Body of pancreas (tissue), 4 donors: ENCODE measurements at regions not wholly inside any gene's neighbourhood (a gene's known extent, or its start where the extent isn't known, plus 50 kb on each side); places are given as distances from the start of the nearest gene placed in this dataset.

Source experiments
- ATAC-seq: fragments of 150-250 bp; one replicate; pipeline ENCODE4 v1.9.1; 2016
- DNase-seq, 4 donors: peaks; one replicate each; pipeline ENCODE4 v3.0.0-alpha.2; 2019
- H3K27ac ChIP-seq, 4 donors: fragments of 200-600 bp; sonication (generic); 1 replicate in 3 of 4; 2 replicates in 1 of 4; pipeline versions ENCODE4 v1.5.1 to v1.6.1; 2016 to 2019; ENCODE audit warnings: mild to moderate bottlenecking in 1 of 4, mixed read lengths in 1 of 4, moderate library complexity in 1 of 4
- H3K27me3 ChIP-seq, 2 donors: fragments of 200-600 bp; sonication (generic); one replicate each; pipeline ENCODE4 v1.6.0; 2016; ENCODE audit warnings: mild to moderate bottlenecking in 1 of 2
- H3K36me3 ChIP-seq, 2 donors: fragments of 200-600 bp; sonication (generic); replicated peaks in 1 of 2; 2 replicates each; pipeline ENCODE4 v1.5.1; 2016; ENCODE audit warnings: low read depth in 2 of 2; ENCODE audit not compliant: insufficient read depth in 1 of 2
- H3K4me1 ChIP-seq: fragments of 200-600 bp; sonication (generic); one replicate; pipeline ENCODE4 v1.6.0; 2016
- H3K4me3 ChIP-seq, 2 donors: fragments of 200-600 bp; sonication (generic); 1 replicate in 1 of 2; 2 replicates in 1 of 2; pipeline ENCODE4 v1.5.1; 2016 to 2019
- H3K9me3 ChIP-seq, 3 donors: fragments of 200-600 bp; sonication (generic); 1 replicate in 2 of 3; 2 replicates in 1 of 3; pipeline ENCODE4 v1.5.1; 2016
- CTCF ChIP-seq, 7 experiments: fragments of 450-650 bp in 4 of 7; fragments of 200-600 bp in 3 of 7; sonication (generic) in 3 of 7; IDR thresholded peaks; one replicate each; pipeline ENCODE4 v1.5.1; 2016 to 2019; ENCODE audit warnings: antibody characterized with exemption in 7 of 7
- POLR2A ChIP-seq, 3 donors: fragments of 450-650 bp; IDR thresholded peaks; one replicate each; pipeline ENCODE4 v1.6.1; 2016; ENCODE audit warnings: antibody characterized with exemption in 3 of 3, mild to moderate bottlenecking in 2 of 3
- WGBS, 2 donors: methylation state at CpG; one replicate each; pipeline ENCODE4 v1.1.5; 2017; 5-methylcytosine and 5-hydroxymethylcytosine counted together
- intact Hi-C: fragments of 100-400 bp; cut with DNase I; formaldehyde crosslinking; loops from one replicate; pipeline ENCODE4 v1.15.1; 2023

GRCh38 chr2:120447127-120447785, 101.3 kb downstream of the INHBB start:
- Histone ChIP-seq H3K4me3 (no peak overlapping the region), H3K27me3 (no peaks in the 10 kb centered on the region), H3K9me3 (no peaks in the 10 kb centered on the region), H3K36me3 (no peaks in the 10 kb centered on the region), H3K4me1 (peaks cover 41% of the 10 kb centered on the region), H3K27ac (peak overlapping the region; percentile 57 to 84 (median 74))
- DNase-seq (peak in 3 of 4 donors; percentile 36 to 81 (median 42)), ATAC-seq (no peak)
- no peak for TF ChIP-seq CTCF (IDR thresholded peaks at IDR 0.05)
- 80 to 82% methylated on average over 8 of the region's 8 CpGs for WGBS, 2 donors
- intact Hi-C loops = no loop called here

GRCh38 chr2:120448436-120448835, 102.5 kb downstream of the INHBB start:
- ATAC-seq (no peak), DNase-seq (no peak)
- Histone ChIP-seq H3K9me3 (no peaks in the 10 kb centered on the region), H3K4me3 (no peak overlapping the region), H3K4me1 (peaks cover 30% of the 10 kb centered on the region), H3K27me3 (no peaks in the 10 kb centered on the region), H3K36me3 (no peaks in the 10 kb centered on the region), H3K27ac (no peak overlapping the region)
- intact Hi-C loops = no loop called here
- TF ChIP-seq POLR2A (IDR thresholded peaks at IDR 0.05) (no peak), CTCF (IDR thresholded peaks at IDR 0.05) (no peak)
- WGBS, 2 donors = 81 to 82% methylated on average over 6 of the region's 6 CpGs

GRCh38 chr2:120448961-120449810, 103.2 kb downstream of the INHBB start:
- TF ChIP-seq CTCF (IDR thresholded peaks at IDR 0.05) (no peak), POLR2A (IDR thresholded peaks at IDR 0.05) (no peak)
- Histone ChIP-seq H3K36me3 (no peaks in the 10 kb centered on the region), H3K4me1 (peaks cover 27% of the 10 kb centered on the region), H3K27me3 (no peaks in the 10 kb centered on the region), H3K4me3 (no peak overlapping the region), H3K27ac (no peak overlapping the region), H3K9me3 (no peaks in the 10 kb centered on the region)
- DNase-seq = peak in 1 of 4 donors; percentile 12
- intact Hi-C loops = no loop called here
- no peak for ATAC-seq
- 80 to 83% methylated on average over 12 to 14 of the region's 15 CpGs for WGBS, 2 donors

GRCh38 chr2:120450196-120450820, 104.4 kb downstream of the INHBB start:
- no peak for DNase-seq
- intact Hi-C loops = no loop called here
- no peak for ATAC-seq

More at GRCh38 chr2:120450196-120450820, 104.4 kb downstream of the INHBB start:
- H3K9me3 ChIP-seq = no peaks in the 10 kb centered on the region
- no peaks in the 10 kb centered on the region for H3K27me3 ChIP-seq
- no peak for TF ChIP-seq CTCF (IDR thresholded peaks at IDR 0.05)
- TF ChIP-seq POLR2A (IDR thresholded peaks at IDR 0.05) = no peak
- no peak overlapping the region for H3K27ac ChIP-seq
- 85 to 87% methylated on average over 12 of the region's 12 CpGs for WGBS, 2 donors
- no peak overlapping the region for H3K4me3 ChIP-seq
- H3K36me3 ChIP-seq = no peaks in the 10 kb centered on the region
- H3K4me1 ChIP-seq = peaks cover 16% of the 10 kb centered on the region
